HEK293 (cell line): ENCODE measurements at regions not wholly inside any gene's neighbourhood (a gene's known extent, or its start where the extent isn't known, plus 50 kb on each side); places are given as distances from the start of the nearest gene placed in this dataset.

Experiments used
- CTCF ChIA-PET: fragments of 350-600 bp; formaldehyde crosslinking; extraction: SDS; loops from one replicate; lab custom pipeline; 2021; ENCODE audit warnings: antibody characterized with exemption; lab: Yijun Ruan, JAX
- POLR2A ChIA-PET: fragments of 300-600 bp; formaldehyde crosslinking; extraction: SDS; loops from one replicate; lab custom pipeline; 2020; ENCODE audit warnings: antibody characterized with exemption, inconsistent platforms; lab: Yijun Ruan, JAX
- H3K27ac ChIP-seq: fragments of 200-500 bp; sonication (Bioruptor generic); 2 replicates; pipeline ENCODE4 v1.5.1; 2014; ENCODE audit warnings: low read depth, low read length, control low read depth, inconsistent platforms; ENCODE audit errors: extremely low read depth
- H3K36me3 ChIP-seq, 2 experiments: fragments of 200-500 bp in 1 of 2; sonication (Bioruptor generic) in 1 of 2; 1 replicate in 1 of 2; 2 replicates in 1 of 2; pipeline ENCODE4 v1.5.1; 2014 to 2017; ENCODE audit warnings: inconsistent platforms in 2 of 2, low read length in 2 of 2; ENCODE audit not compliant: control insufficient read depth in 2 of 2, insufficient read depth in 1 of 2
- H3K4me1 ChIP-seq: fragments of 200-500 bp; sonication (Bioruptor generic); 2 replicates; pipeline ENCODE4 v1.5.1; 2014; ENCODE audit warnings: mild to moderate bottlenecking, low read length, inconsistent platforms; ENCODE audit not compliant: control insufficient read depth, insufficient read depth
- H3K4me3 ChIP-seq: 2 replicates; pipeline ENCODE4 v1.5.1; 2011; ENCODE audit warnings: low read depth, mild to moderate bottlenecking, control low read depth, low read length, moderate library complexity
- H3K9me3 ChIP-seq: fragments of 200-500 bp; sonication (Bioruptor generic); 2 replicates; pipeline ENCODE4 v1.5.1; 2014; ENCODE audit warnings: low read depth, low read length, inconsistent platforms; ENCODE audit not compliant: control insufficient read depth, insufficient read depth
- ATF2 ChIP-seq: fragments of 450-650 bp; formaldehyde crosslinking; IDR thresholded peaks from 2 replicates; pipeline ENCODE4 v1.5.1; 2016; ENCODE audit warnings: missing biosample characterization, missing genetic modification characterization, low read depth
- BCL11A ChIP-seq: fragments of 450-650 bp; formaldehyde crosslinking; IDR thresholded peaks from 2 replicates; pipeline ENCODE4 v1.5.1; 2016; ENCODE audit warnings: low read depth, missing biosample characterization, missing genetic modification characterization
- BCL11B ChIP-seq: fragments of 450-650 bp; formaldehyde crosslinking; IDR thresholded peaks from 2 replicates; pipeline ENCODE4 v1.5.1; 2016; ENCODE audit warnings: low read depth, missing biosample characterization, missing genetic modification characterization
- FEZF1 ChIP-seq: fragments of 450-650 bp; formaldehyde crosslinking; IDR thresholded peaks from 2 replicates; pipeline ENCODE4 v1.5.1; 2016; ENCODE audit warnings: missing biosample characterization, missing genetic modification characterization
- MEIS1 ChIP-seq: sonication (generic); formaldehyde crosslinking; IDR thresholded peaks from 2 replicates; pipeline ENCODE4 v1.8.1; 2022; ENCODE audit warnings: missing genetic modification reagents, mild to moderate bottlenecking, borderline replicate concordance
- OVOL3 ChIP-seq: fragments of 450-650 bp; formaldehyde crosslinking; IDR thresholded peaks from 2 replicates; pipeline ENCODE4 v1.5.1; 2016; ENCODE audit warnings: missing biosample characterization, missing genetic modification characterization
- SALL2 ChIP-seq: fragments of 450-650 bp; formaldehyde crosslinking; IDR thresholded peaks from 2 replicates; pipeline ENCODE4 v1.5.0; 2017; ENCODE audit warnings: missing biosample characterization, mild to moderate bottlenecking, missing genetic modification characterization, borderline replicate concordance
- TCF7L2 ChIP-seq: IDR thresholded peaks from 2 replicates; pipeline ENCODE4 v1.6.1; 2011; ENCODE audit warnings: low read depth, mild to moderate bottlenecking, inconsistent platforms, low read length, moderate library complexity, borderline replicate concordance
- ZBTB20 ChIP-seq: fragments of 450-650 bp; formaldehyde crosslinking; IDR thresholded peaks from 2 replicates; pipeline ENCODE4 v1.5.1; 2016; ENCODE audit warnings: missing biosample characterization, missing genetic modification characterization
- ZBTB8A ChIP-seq: fragments of 450-650 bp; formaldehyde crosslinking; IDR thresholded peaks from 2 replicates; pipeline ENCODE4 v1.5.1; 2016; ENCODE audit warnings: missing biosample characterization, missing genetic modification characterization
- ZFP69B ChIP-seq: fragments of 450-650 bp; formaldehyde crosslinking; IDR thresholded peaks from 2 replicates; pipeline ENCODE4 v1.5.1; 2016; ENCODE audit warnings: missing biosample characterization, missing genetic modification characterization
- ZNF155 ChIP-seq: fragments of 450-650 bp; formaldehyde crosslinking; IDR thresholded peaks from 2 replicates; pipeline ENCODE4 v1.5.1; 2016; ENCODE audit warnings: missing biosample characterization, missing genetic modification characterization
- ZNF24 ChIP-seq: fragments of 450-650 bp; formaldehyde crosslinking; IDR thresholded peaks from 2 replicates; pipeline ENCODE4 v1.5.1; 2016; ENCODE audit warnings: missing biosample characterization, missing genetic modification characterization
- ZNF266 ChIP-seq: fragments of 450-650 bp; formaldehyde crosslinking; IDR thresholded peaks from 2 replicates; pipeline ENCODE4 v1.5.1; 2016; ENCODE audit warnings: missing biosample characterization, missing genetic modification characterization, low read depth
- ZNF311 ChIP-seq: fragments of 450-650 bp; formaldehyde crosslinking; IDR thresholded peaks from 2 replicates; pipeline ENCODE4 v1.5.1; 2017; ENCODE audit warnings: missing biosample characterization, missing genetic modification characterization, borderline replicate concordance
- ZNF324 ChIP-seq: fragments of 450-650 bp; formaldehyde crosslinking; IDR thresholded peaks from 2 replicates; pipeline ENCODE4 v1.5.1; 2016; ENCODE audit warnings: missing biosample characterization, missing genetic modification characterization
- ZNF341 ChIP-seq: fragments of 450-650 bp; formaldehyde crosslinking; IDR thresholded peaks from 2 replicates; pipeline ENCODE4; 2016; ENCODE audit warnings: low read depth, missing biosample characterization, missing genetic modification characterization
- ZNF391 ChIP-seq: fragments of 450-650 bp; formaldehyde crosslinking; IDR thresholded peaks from 2 replicates; pipeline ENCODE4 v1.5.1; 2016; ENCODE audit warnings: low read depth, missing biosample characterization, missing genetic modification characterization, borderline replicate concordance
- ZNF404 ChIP-seq: fragments of 450-650 bp; formaldehyde crosslinking; IDR thresholded peaks from 2 replicates; pipeline ENCODE4 v1.5.1; 2017; ENCODE audit warnings: missing biosample characterization, missing genetic modification characterization
- ZNF449 ChIP-seq: fragments of 450-650 bp; formaldehyde crosslinking; IDR thresholded peaks from 2 replicates; pipeline ENCODE4 v1.5.1; 2017; ENCODE audit warnings: missing biosample characterization, mild to moderate bottlenecking, missing genetic modification characterization, moderate library complexity
- ZNF530 ChIP-seq: fragments of 450-650 bp; formaldehyde crosslinking; IDR thresholded peaks from 2 replicates; pipeline ENCODE4 v1.5.1; 2016; ENCODE audit warnings: low read depth, missing biosample characterization, missing genetic modification characterization
- ZNF621 ChIP-seq: fragments of 450-650 bp; formaldehyde crosslinking; IDR thresholded peaks from 2 replicates; pipeline ENCODE4 v1.5.1; 2017; ENCODE audit warnings: missing biosample characterization, missing genetic modification characterization
- ZNF629 ChIP-seq: fragments of 450-650 bp; formaldehyde crosslinking; IDR thresholded peaks from 2 replicates; pipeline ENCODE4 v1.5.1; 2017; ENCODE audit warnings: missing biosample characterization, missing genetic modification characterization
- ZNF768 ChIP-seq: fragments of 450-650 bp; formaldehyde crosslinking; IDR thresholded peaks from 2 replicates; pipeline ENCODE4 v1.5.1; 2018; ENCODE audit warnings: missing biosample characterization, mild to moderate bottlenecking, missing genetic modification characterization
- ZNF777 ChIP-seq: fragments of 450-650 bp; formaldehyde crosslinking; IDR thresholded peaks from 2 replicates; pipeline ENCODE4 v1.5.1; 2017; ENCODE audit warnings: missing biosample characterization, missing genetic modification characterization, borderline replicate concordance
- ZSCAN18 ChIP-seq: fragments of 450-650 bp; formaldehyde crosslinking; IDR thresholded peaks from 2 replicates; pipeline ENCODE4 v1.5.1; 2016; ENCODE audit warnings: missing biosample characterization, missing genetic modification characterization
- ZSCAN4 ChIP-seq: fragments of 450-650 bp; formaldehyde crosslinking; IDR thresholded peaks from 2 replicates; pipeline ENCODE4 v1.5.1; 2017; ENCODE audit warnings: missing biosample characterization, missing genetic modification characterization

- TF ChIP-seq ZNF341 (tag by site-specific recombination): no peak
Measured at GRCh38 chr4:127574643-127575042, 58.1 kb upstream of the INTU start (continued).

- Histone ChIP-seq H3K36me3 (no peaks in the 10 kb centered on the region), H3K4me3 (no peak overlapping the region), H3K4me1 (no peaks in the 10 kb centered on the region), H3K9me3 (no peaks in the 10 kb centered on the region), H3K27ac (no peak overlapping the region)
- POLR2A ChIA-PET: no interaction called here
- TF ChIP-seq ZNF311 (no peak), ATF2 (tag by site-specific recombination) (no peak), ZSCAN4 (tag by site-specific recombination) (no peak), OVOL3 (tag by site-specific recombination) (no peak), ZNF768 (tag by site-specific recombination) (no peak), ZBTB20 (tag by site-specific recombination) (no peak), ZFP69B (no peak), ZNF777 (tag by site-specific recombination) (no peak), ZNF404 (tag by site-specific recombination) (no peak), ZNF324 (no peak), ZNF155 (no peak), ZNF621 (tag by site-specific recombination) (no peak), ZNF449 (tag by site-specific recombination) (no peak)
- CTCF ChIA-PET: no interaction called here
Measured at GRCh38 chr4:127575888-127576287, 56.9 kb upstream of the INTU start.

GRCh38 chr4:127578491-127578890 lies 54.3 kb upstream of the INTU start:
- ChIA-PET CTCF (interaction anchor here (0.9 to 1.2 kb wide), 2 partner anchors 8 to 9 kb away, joined by 3 to 5 read pairs; no protein-coding TSS in a partner anchor), POLR2A (no interaction called here)
- Histone ChIP-seq H3K27ac (no peak overlapping the region), H3K9me3 (no peaks in the 10 kb centered on the region), H3K36me3 (no peaks in the 10 kb centered on the region), H3K4me3 (no peak overlapping the region), H3K4me1 (no peaks in the 10 kb centered on the region)
- TF ChIP-seq ZBTB8A (tag by site-specific recombination) (no peak), ATF2 (tag by site-specific recombination) (no peak), ZNF530 (tag by site-specific recombination) (no peak), ZNF24 (tag by site-specific recombination) (no peak), MEIS1 (CRISPR knock-in tag) (no peak), ZNF266 (tag by site-specific recombination) (no peak), TCF7L2 (no peak), BCL11B (tag by site-specific recombination) (no peak), ZSCAN18 (tag by site-specific recombination) (no peak), BCL11A (no peak), ZSCAN4 (tag by site-specific recombination) (no peak), FEZF1 (no peak), SALL2 (no peak), ZNF391 (tag by site-specific recombination) (no peak), ZFP69B (no peak), ZNF629 (tag by site-specific recombination) (no peak)
